Superior temporal gyrus (tissue), 1 donor: ENCODE measurements at regions not wholly inside any gene's neighbourhood (a gene's known extent, or its start where the extent isn't known, plus 50 kb on each side); places are given as distances from the start of the nearest gene placed in this dataset.
"Not testable (repeated sequence)": the region's sequence is repeated elsewhere in the genome, so short reads cannot be mapped to it uniquely, and the experiment has no call there.

ENCODE experiments used
- DNase-seq: peaks from one replicate; pipeline ENCODE4 v3.0.0-alpha.2; 2016; ENCODE audit errors: extremely low spot score

DNA sequence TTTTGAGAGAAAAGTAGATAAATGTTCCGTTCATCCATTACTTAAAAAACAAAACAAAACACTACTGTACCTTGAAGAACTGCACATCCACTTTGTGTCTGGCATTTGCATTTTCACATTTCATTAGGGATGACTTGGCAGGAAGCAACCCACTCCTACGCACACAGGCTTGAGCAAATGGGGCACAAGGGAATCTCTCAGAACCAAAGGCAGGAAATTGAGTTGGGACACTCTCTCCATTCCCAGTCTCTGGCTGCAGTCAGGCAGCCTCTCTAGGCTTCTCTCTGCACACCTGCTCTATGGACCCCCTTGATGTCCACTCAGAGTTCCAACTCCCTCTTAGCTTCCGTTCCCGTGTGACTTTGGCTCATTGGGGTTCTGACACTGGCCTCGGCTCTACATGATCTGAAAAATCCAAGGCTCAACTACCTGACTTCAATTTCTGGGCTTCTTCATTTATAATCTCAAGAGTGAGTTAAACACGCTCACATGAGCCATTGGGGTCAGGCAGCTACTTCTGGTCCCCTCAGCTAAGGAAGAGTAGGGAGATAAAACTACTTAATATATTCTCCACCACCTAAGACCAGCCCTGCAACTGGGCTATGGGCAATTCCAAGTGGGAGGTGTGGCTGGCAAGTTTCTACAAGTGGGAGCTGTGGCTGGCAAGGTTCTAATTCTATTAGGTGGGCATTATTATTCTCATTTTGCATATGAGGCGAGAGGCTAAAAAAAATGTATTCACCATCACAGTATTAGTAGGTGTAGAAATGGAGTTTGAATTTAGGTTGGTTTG is 251.9 kb downstream of the SOD2 start:
- no peak for DNase-seq

DNA sequence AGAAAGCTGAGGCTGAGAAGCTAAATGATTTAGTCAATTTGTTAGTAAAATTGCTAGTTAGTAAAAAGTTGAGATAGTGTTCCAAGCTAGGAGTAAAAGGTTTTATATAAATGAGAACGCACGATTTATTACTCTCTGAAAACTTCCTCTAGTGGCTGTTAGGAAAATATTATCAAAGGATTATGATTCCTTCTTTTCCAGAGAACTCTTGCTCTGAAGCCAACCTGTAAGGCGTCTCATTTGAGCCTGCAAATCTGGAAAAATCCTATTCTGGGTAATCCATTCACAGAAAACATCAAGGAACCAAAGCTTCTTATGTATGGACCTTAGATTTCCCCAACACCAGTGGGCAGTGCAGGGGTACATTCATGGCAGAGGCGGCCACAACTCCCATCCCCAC is 252.7 kb downstream of the SOD2 start:
- no peak for DNase-seq

DNA sequence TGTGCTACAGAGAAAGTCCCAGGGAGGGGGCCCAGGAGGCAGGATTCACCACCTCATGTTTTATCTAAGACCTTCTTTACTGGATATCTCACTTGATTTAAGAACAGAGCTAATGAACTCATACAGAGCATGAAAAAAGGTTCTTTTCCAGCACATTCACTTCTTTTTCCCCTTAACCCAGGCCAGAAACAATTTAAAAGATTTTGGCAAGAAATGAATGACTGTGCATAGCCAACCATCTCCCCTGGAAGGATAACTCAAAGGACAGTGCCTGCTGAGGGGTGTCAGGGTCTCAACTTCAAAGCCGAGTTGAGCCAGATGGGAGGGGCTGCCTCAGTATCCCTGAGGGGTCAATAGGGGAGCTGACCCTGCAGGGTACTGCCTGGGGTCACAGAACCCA is 253.4 kb downstream of the SOD2 start:
- no peak for DNase-seq

DNA sequence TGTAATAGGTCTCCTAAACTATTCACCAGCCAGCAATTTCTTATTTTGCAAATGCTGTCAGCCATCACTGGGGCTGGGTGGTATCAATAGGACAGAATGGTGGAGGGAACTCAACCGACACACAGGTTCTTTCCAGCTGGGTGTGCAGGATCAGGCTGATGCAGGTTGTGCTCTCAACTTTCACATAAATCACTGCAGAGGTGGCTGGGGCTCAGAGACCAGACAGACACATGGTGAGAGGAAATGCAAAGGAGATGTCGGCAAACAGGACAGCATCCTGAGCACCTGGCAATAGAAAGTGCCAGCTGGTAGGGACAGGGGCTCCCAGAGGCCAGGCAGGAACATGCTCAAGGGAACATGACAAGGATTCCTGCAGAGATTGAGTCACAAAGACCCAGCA is 254.9 kb downstream of the SOD2 start:
- DNase-seq, result no peak

DNA sequence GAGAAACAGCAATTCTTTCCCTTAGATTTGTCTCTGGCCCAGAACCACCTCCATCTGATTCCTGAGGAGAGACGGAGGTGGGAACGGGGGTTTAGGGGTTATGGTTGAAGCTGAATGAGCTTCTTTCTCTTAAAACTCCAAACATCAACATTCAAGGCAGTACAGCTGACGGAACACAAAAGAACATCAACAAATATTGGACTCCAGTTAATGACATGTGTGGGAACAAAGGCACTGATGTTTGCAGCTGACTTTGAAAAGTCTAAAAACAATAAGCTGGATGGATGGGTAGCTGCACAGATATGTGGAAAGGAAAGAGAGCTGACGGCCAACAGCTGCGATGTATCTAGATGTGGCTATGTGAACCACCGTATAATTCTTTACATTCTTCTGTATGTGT is 256.5 kb downstream of the SOD2 start:
- DNase-seq, result no peak

DNA sequence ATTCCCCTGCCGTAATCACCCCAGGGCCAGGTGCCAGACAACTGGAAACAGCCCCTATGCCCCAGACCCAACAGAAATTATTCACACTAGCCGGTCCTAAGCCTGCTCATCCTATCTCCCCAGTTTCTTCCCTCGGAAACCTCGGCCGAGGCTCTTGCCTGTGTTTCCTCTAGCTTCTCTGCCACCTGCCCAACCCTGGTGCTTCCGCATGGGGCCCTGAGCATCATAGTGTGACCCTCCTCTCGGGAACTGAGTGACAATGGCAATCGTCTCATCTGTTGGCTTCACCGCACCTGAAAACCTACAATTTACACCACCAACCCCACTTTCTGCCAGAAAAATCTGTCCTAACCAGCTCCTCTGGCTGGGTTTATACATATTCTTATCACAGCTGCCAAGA is 257.3 kb downstream of the SOD2 start:
- DNase-seq, result no peak

DNA sequence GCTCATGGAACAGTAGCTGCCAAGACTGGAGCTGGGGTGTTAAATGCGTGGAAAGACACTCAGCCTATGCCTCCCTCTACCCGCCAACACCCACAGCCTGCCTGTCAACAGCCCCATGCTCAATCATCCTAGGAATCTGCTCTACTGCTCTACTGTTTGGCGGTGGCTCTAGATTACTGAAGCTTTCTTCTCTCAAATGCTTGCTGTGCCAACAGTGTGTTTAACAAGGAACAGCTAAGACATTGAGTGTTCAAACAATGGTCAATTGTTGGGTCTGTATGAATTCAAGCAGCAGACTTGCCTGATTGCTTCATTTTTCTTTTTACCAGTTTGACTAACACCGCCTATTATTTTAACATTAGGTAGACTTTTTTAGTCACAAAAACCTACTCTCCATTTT is 258.6 kb downstream of the SOD2 start:
- no peak for DNase-seq

DNA sequence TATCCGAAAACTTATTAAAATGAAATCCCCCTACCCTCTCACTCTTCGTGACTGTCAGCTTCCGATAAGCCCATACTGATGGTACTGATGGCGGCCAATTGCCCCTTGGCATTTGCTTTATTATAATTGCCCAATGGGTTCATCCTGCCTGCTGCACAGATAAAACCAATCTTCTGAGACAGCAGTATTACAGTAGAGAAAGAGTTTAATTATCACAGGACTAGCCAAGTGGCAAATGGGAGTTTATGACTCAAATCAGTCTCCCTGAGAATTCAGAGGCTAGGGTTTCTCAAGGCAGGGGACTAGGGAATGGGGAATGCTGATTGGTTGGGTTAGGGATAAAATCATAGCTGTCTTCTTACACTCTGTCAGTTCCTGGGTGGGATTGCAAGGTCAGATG is 259.5 kb downstream of the SOD2 start:
- DNase-seq, result no peak

DNA sequence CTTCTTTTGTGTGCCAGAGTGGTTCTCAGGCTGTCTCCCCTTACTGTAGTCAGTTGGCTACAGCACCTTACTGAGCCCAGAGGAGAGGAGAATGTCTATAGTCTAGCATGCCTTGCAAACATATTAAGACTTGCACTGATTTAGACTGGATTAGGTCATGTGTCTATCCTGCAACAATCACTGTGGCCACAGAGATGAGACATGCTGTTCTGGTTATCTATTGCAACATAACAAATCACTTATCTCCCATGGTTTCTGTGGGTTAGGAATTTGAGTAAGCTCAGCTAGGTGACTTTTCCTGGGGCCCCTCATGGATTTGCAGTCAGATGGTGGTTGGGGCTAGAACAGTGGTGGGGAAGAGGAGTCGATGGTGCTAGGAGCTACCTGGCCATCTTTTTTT is 261.3 kb downstream of the SOD2 start:
- no peak for DNase-seq

DNA sequence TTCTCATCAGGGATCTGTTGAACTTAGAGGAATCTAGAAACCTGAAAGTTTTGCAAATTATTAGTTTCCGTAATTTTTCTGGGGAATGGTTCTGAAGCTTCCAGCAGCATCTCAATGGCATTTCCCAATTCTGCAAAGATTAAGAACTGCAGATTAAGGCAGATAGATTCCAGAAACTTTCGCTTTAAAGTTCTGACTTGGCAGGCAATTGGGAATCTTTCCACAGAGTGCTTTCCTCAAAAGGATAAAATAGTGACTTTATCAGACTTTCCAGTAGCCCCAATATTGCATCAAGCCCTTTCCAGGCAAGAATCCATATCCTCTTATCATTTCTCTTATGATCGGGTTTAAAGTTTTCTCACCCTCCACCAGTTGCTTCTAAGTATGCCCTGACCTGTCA is 261.1 kb downstream of the FNDC1 start:
- DNase-seq, result no peak

DNA sequence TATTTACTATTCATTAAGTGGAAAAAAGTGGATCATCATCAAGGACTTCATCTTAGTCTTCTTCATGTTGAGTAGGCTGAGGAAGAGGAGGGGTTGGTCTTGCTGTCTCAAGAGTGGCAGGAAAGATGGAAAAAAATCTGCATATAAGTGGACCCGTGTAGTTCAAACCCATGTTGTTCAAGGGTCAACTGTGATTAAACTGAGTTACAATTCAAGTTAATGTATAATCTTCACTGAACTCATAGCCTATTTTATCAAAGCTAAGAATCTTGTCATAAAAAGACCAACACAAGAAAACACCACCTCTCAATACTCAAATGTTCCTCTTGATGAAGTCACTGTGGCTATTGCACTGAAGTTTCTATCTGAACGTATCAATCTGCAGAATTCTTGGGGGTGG is 260.2 kb downstream of the FNDC1 start:
- DNase-seq, result no peak

DNA sequence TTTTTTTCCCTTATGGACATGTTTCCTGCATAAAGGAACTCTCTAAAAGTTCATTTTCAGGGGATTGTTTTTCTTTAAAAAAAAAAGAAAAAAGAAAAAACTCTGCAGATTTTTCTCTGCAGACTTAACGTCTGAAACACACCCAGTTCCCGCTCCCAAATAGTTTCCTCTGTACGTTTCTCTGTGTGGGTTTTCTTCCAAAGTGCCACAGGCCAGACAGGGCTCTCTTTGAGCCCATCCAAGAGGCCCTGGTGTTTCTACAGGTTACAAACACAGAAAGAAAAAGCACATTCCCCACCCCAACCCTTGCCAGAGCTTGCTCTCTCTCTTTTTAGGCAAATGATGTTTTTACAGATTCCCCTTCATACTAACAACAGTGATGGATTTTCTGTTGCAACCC is 258.6 kb downstream of the FNDC1 start:
- DNase-seq, result no peak

DNA sequence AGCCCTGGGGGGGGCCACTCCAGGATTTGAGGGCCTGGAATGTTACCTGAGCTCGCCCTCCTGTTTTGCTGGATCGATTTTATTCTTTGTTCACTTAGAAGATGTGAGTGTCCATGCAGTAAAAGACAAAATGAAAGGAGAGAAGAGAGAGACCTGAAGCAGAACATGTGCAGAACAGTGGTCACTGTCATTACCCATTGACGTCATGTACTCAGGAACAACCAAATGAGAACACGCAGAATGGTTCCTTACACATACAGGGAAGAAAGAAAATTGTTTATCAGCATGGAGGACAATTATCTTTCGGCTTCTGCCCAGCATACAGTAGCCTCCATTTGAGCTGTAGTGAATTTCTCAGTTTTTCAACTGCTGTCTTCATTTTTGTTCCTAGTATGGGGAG is 258.1 kb downstream of the FNDC1 start:
- DNase-seq, result no peak

DNA sequence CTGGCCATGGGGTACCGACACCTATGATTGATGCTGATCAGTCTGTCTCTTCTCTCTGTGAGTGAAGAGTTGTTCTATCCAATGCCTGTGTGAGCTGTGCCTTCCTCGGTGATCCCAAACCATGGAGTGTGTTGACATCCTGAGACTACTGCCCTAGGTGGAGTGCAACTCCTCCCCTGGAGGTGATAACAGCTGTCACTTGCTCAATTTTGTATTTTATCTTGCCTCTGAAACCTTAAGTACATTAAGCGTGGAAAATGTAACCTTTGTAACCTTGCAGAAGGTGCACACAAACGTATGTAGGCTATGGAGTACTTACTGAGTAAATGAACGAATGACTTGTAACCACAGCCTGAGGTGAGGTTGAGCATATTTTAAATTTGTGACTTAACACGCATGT is 256.2 kb downstream of the FNDC1 start:
- DNase-seq, result no peak

DNA sequence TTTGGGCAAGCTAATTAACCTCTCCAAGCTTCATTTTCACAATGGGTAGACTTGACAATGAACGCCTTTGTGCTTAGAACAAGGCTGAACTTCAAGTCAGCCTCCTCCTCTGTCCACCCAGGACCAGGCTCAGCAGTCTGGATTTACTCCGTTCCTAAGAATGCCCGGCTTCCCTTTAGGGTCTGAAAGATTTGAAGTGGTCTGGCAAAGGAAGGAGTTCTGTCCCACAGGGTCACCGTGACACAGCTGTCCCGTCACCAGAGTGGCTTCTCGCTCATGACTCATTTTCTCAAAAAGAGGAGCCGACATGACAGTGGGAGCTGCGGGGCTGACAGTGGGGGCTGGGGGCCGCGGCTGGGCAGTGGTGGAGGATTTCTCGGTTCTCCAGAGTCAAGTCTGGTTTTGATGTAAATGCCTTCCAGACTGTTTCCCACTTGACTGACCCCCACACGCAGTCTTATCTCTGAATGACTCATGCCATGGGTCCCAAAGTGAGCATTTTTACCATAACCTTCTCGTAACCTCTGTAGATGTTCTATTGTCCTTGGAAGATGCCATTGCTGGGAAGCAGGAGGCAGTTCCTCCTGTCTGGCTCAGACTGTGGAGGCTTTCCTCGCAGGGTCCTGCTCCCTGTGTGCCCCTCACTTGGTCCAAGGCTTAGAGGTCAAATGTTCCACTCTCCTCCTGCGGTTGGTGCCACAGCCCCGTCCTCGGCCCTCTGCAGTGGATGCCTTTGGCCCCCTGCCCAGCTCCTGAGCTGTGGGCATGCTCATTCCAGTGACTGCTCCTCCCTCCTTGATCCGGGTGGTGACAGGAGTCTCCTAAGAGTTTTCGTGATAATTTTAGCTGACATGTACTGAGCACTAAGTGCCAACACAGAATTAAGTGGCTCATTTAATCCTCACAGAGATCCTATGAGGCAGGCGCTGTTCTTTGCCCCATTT is 253.1 kb downstream of the FNDC1 start:
- DNase-seq, result no peak

DNA sequence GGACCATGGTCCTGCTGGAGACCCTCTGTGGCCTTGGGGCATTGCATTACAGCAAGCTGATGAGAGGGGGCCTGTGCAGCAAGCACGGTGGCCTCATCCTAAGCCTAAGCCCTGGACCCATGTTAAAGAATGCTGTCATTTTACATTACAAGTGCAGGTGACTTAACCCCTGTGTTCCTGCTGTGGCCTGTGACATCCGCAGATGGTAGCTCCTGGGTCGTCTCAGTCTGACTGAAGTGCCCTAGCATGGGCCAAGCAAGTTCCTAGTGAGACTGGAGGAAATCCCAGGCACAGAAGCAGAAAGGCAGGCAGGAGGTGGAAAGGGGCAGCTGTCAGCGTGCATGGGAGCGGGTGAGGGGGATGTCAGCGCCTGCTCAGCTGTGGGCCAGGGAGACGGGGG is 252.4 kb downstream of the FNDC1 start:
- no peak for DNase-seq

DNA sequence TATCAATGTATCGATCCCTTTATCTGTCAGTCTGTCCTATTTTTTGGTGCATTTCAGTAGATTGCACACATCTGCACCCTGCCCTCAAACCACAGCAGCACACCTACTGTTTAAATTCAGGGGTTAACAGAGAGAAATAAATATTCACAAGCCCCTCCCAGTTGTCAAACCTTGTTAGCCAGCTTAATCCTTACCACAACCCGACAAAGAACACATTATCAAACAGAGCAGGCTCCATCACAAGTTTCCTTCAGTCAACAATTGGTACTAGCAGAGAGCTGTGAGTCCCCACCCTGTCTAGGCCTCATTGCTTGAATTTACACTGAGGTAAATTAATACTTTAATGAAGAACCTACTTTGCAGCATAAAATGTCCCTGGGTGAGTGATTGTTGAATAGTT is 249.8 kb downstream of the FNDC1 start:
- no peak for DNase-seq

DNA sequence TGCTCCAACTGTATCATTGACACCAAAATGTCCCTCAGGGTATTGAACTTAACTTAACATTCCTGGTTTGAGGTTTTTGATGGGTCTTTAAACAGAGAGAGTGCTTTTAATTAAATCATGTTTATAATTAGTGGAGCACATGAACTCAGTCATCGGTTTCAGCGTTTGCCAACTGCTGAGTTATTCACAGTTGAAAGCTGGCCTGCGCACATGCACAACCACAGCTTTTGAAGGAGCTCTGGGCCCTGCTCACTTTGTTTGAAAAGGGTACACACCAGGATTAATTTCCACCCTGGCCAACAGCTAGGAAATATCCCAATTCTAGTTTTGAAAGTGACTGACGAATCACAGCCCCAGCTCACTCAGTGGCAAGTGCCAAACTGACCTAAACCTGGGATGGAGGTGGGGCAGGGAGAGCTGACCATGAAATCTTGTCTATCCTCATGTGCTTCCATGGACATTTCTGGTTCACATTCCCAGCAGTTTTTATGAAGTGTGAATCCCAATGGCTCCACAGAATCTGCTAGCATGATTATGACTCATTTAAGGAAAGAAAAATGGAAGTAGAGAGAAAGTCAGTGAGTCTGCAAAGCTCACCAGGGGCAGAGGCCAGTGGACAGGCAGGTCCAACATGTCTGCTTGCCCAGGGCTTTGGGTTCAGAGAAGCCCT is 247.8 kb downstream of the FNDC1 start:
- no peak for DNase-seq

DNA sequence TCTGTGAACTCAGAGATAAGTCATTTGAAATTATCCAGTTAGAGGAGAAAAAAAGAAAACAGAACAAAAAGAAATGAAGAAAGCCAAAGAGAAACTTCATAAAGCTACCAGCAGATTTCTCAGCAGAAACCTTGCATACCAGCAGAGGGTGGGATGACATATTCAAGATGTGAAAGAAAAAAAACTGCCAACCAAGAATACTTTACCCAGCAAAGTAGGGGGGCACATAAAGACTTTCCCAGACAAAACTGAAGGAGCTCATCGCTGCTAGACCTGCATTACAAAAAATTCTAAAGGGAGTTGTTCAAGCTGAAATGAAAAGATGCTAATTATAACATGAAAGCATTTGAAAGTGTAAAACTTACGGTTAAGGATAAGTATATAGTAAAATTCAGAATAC is 246.3 kb downstream of the FNDC1 start:
- DNase-seq, result no peak

DNA sequence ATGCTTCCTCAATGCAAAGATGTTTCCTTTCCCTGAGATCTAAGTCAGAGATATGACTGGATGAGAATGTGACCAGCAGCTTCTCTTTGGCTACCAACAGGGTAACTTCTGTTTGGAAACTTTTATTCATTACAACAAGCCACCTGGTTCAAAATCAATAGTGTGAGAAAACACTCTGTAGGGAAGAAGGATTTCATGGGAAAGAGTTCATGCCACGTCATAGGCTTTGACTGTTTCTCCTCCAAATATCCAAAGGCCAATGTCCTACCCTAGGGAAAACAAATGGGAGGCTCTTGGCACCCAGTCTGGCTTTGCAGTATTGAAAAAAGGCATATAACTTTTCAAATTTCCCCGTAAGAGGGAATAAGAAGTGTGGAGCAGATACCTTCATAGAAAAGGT is 245.5 kb downstream of the FNDC1 start:
- DNase-seq, result no peak

DNA sequence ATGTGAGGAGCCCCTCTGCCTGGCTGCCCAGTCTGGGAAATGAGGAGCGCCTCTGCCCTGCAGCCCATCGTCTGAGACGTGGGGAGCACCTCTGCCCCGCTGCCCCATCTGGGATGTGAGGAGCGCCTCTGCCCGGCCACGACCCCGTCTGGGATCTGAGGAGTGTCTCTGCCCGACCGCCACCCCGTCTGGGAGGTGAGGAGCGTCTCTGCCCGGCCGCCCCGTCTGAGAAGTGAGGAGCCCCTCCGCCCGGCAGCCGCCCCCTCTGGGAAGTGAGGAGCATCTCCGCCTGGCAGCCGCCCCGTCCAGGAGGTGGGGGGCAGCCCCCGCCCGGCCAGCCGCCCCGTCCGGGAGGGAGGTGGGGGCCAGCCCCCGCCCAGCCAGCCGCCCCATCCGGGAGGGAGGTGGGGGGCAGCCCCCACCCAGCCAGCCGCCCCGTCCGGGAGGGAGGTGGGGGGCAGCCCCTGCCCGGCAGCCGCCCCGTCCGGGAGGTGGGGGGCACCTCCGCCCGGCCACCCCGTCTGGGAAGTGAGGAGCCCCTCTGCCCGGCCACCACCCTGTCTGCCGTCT is 238.1 kb downstream of the FNDC1 start:
- not testable (repeated sequence) for DNase-seq

DNA sequence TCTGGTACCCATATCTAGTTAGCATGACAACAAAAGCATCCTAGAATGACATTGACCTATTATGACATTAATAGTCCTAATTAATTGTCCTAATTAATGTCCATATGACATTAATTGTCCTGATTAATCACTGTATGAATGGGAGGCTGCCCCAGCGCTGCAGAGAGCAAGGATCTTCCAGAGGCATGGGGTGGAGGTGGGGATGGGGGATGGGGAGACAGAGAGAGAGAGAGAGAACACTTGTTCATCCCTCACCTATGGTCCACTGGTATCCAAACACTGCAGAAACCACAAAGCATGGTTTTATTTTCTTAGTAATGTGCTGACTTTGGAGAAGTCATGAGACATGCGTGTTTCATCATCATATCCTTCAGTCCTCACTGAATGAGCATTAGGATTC is 235.1 kb downstream of the FNDC1 start:
- no peak for DNase-seq
